IMR-90 (cell line): ENCODE measurements at regions not wholly inside any gene's neighbourhood (a gene's known extent, or its start where the extent isn't known, plus 50 kb on each side); places are given as distances from the start of the nearest gene placed in this dataset.

Experiments
- ATAC-seq: fragments of 200-7000 bp; cut with Tn5 transposase; 2 replicates; pipeline ENCODE4 v1.9.1; 2020; ENCODE audit warnings: low read depth, mild to moderate bottlenecking, moderate library complexity
- BruUV-seq: library from RNA; stranded (reverse); fragments of 400-500 nt; replicated peaks from 2 replicates; lab custom pipeline; 2021; lab: Mats Ljungman, UMichigan
- CTCF ChIA-PET: fragments of 300-600 bp; formaldehyde crosslinking; extraction: SDS; loops from one replicate; lab custom pipeline; 2021; ENCODE audit warnings: antibody characterized with exemption; lab: Yijun Ruan, JAX
- POLR2A ChIA-PET: fragments of 300-600 bp; sonication (Branson Sonifier 250); formaldehyde crosslinking; loops from one replicate; lab custom pipeline; 2022; ENCODE audit warnings: antibody characterized with exemption; ENCODE audit not compliant: unreplicated experiment; lab: Charles Lee
- DNase-seq: peaks from one replicate; pipeline ENCODE4 v3.0.0; 2013
- H2AFZ ChIP-seq: replicated peaks from 2 replicates; pipeline ENCODE3; 2013; ENCODE audit warnings: low read length, mild to moderate bottlenecking; ENCODE audit not compliant: poor library complexity
- H2AK5ac ChIP-seq: 2 replicates; pipeline ENCODE4 v1.6.1; 2013; ENCODE audit warnings: low read depth, low read length, inconsistent platforms
- H2AK9ac ChIP-seq: replicated peaks from 2 replicates; pipeline ENCODE3; 2013; ENCODE audit warnings: mild to moderate bottlenecking, low read depth, low read length, moderate library complexity; ENCODE audit not compliant: poor library complexity
- H2BK120ac ChIP-seq: 2 replicates; pipeline ENCODE4 v1.6.1; 2013; ENCODE audit warnings: low read depth, low read length, inconsistent platforms
- H2BK15ac ChIP-seq: 3 replicates; pipeline ENCODE4 v1.6.1; 2013; ENCODE audit warnings: low read depth, low read length, inconsistent platforms
- H2BK20ac ChIP-seq: 2 replicates; pipeline ENCODE4 v1.6.1; 2013; ENCODE audit warnings: low read depth, mild to moderate bottlenecking, inconsistent platforms, low read length, moderate library complexity
- H2BK5ac ChIP-seq: 2 replicates; pipeline ENCODE4 v1.6.1; 2013; ENCODE audit warnings: mild to moderate bottlenecking, low read depth, low read length, inconsistent platforms; ENCODE audit not compliant: poor library complexity, severe bottlenecking
- H3K14ac ChIP-seq: replicated peaks from 2 replicates; pipeline ENCODE4 v1.6.1; 2013; ENCODE audit warnings: low read depth, low read length, inconsistent platforms
- H3K18ac ChIP-seq: 2 replicates; pipeline ENCODE4 v1.6.1; 2013; ENCODE audit warnings: low read depth, low read length, control low read depth
- H3K23ac ChIP-seq: 2 replicates; pipeline ENCODE4 v1.6.1; 2013; ENCODE audit warnings: low read depth, low read length, inconsistent platforms
- H3K27ac ChIP-seq: 2 replicates; pipeline ENCODE4 v1.5.1; 2013; ENCODE audit warnings: mild to moderate bottlenecking, control low read depth, low read length; ENCODE audit not compliant: insufficient read depth
- H3K27me3 ChIP-seq: 2 replicates; pipeline ENCODE4 v1.6.1; 2013; ENCODE audit warnings: low read length; ENCODE audit not compliant: control insufficient read depth, insufficient read depth
- H3K36me3 ChIP-seq: 2 replicates; pipeline ENCODE4 v1.6.1; 2013; ENCODE audit warnings: low read length, mixed read lengths; ENCODE audit not compliant: control insufficient read depth, insufficient read depth
- H3K4ac ChIP-seq: 2 replicates; pipeline ENCODE4 v1.6.1; 2013; ENCODE audit warnings: low read depth, low read length, inconsistent platforms
- H3K4me1 ChIP-seq: 2 replicates; pipeline ENCODE4 v1.6.1; 2013; ENCODE audit warnings: low read length, mixed read lengths; ENCODE audit not compliant: control insufficient read depth, insufficient read depth
- H3K4me2 ChIP-seq: 2 replicates; pipeline ENCODE4 v1.6.1; 2013; ENCODE audit warnings: low read depth, mild to moderate bottlenecking, control low read depth, low read length, moderate library complexity
- H3K4me3 ChIP-seq: 2 replicates; pipeline ENCODE4 v1.5.1; 2013; ENCODE audit warnings: low read depth, mild to moderate bottlenecking, control low read depth, low read length, moderate library complexity; ENCODE audit not compliant: insufficient read depth
- H3K56ac ChIP-seq: 2 replicates; pipeline ENCODE4 v1.6.1; 2013; ENCODE audit warnings: low read length, inconsistent platforms; ENCODE audit not compliant: insufficient read depth; ENCODE audit errors: extremely low read depth
- H3K79me1 ChIP-seq, 2 experiments: 2 replicates each; pipeline ENCODE4 v1.6.1; 2013; ENCODE audit warnings: low read length in 2 of 2, inconsistent platforms in 1 of 2, low read depth in 1 of 2
- H3K9ac ChIP-seq: 2 replicates; pipeline ENCODE4 v1.6.1; 2013; ENCODE audit warnings: low read depth, low read length, control low read depth
- H3K9me1 ChIP-seq: 2 replicates; pipeline ENCODE4 v1.6.1; 2013; ENCODE audit warnings: low read length, inconsistent platforms; ENCODE audit not compliant: insufficient read depth
- H3K9me3 ChIP-seq: 2 replicates; pipeline ENCODE4 v1.6.1; 2013; ENCODE audit warnings: low read length; ENCODE audit not compliant: control insufficient read depth, insufficient read depth
- H4K20me1 ChIP-seq: 2 replicates; pipeline ENCODE4 v1.6.1; 2013; ENCODE audit warnings: low read length, inconsistent platforms; ENCODE audit not compliant: insufficient read depth
- H4K5ac ChIP-seq: 2 replicates; pipeline ENCODE4 v1.6.1; 2013; ENCODE audit warnings: mild to moderate bottlenecking, low read depth, low read length, control low read depth
- H4K8ac ChIP-seq, 2 experiments: 2 replicates each; pipeline ENCODE4 v1.6.1; 2013; ENCODE audit warnings: low read depth in 2 of 2, low read length in 2 of 2, control low read depth in 1 of 2, inconsistent platforms in 1 of 2
- H4K91ac ChIP-seq: 2 replicates; pipeline ENCODE4 v1.6.1; 2013; ENCODE audit warnings: low read depth, low read length, inconsistent platforms; ENCODE audit not compliant: insufficient read depth
- CHD1 ChIP-seq: IDR thresholded peaks from 2 replicates; pipeline ENCODE4 v1.6.1; 2012; ENCODE audit warnings: low read depth, low read length, improper control_type of control experiment
- MAFK ChIP-seq: IDR thresholded peaks from 2 replicates; pipeline ENCODE4 v1.6.1; 2012; ENCODE audit warnings: low read depth, low read length, improper control_type of control experiment
- MAZ ChIP-seq: IDR thresholded peaks from 2 replicates; pipeline ENCODE4 v1.6.1; 2012; ENCODE audit warnings: low read depth, mild to moderate bottlenecking, low read length, improper control_type of control experiment, moderate library complexity, borderline replicate concordance
- MXI1 ChIP-seq: IDR thresholded peaks from 2 replicates; pipeline ENCODE4 v1.6.1; 2012; ENCODE audit warnings: low read depth, mild to moderate bottlenecking, low read length, moderate library complexity, borderline replicate concordance
- POLR2A ChIP-seq: IDR thresholded peaks from 2 replicates; pipeline ENCODE4 v1.6.1; 2012; ENCODE audit warnings: mild to moderate bottlenecking, low read depth, low read length
- RCOR1 ChIP-seq: IDR thresholded peaks from 2 replicates; pipeline ENCODE4 v1.6.1; 2012; ENCODE audit warnings: mild to moderate bottlenecking, low read length, improper control_type of control experiment; ENCODE audit not compliant: insufficient replicate concordance
- WGBS, 2 experiments: methylation state at CpG; one replicate each; pipeline versions ENCODE4 v1.1.5 to v1.1.7; 2013; ENCODE audit warnings: missing lambda C conversion rate in 2 of 2; ENCODE audit not compliant: insufficient read length in 1 of 2; ENCODE audit errors: extremely low coverage in 2 of 2; 5-methylcytosine and 5-hydroxymethylcytosine counted together
- dilution Hi-C: fragments of 300-500 bp; cut with HindIII; formaldehyde crosslinking; loops from one replicate; pipeline ENCODE4 v1.14.3; 2018; ENCODE audit warnings: low sequenced_read_pairs; ENCODE audit not compliant: unreplicated experiment
- in situ Hi-C: fragments of 300-500 bp; cut with MboI; formaldehyde crosslinking; loops from 3 replicates; pipeline ENCODE4 v1.14.3; 2019; ENCODE audit warnings: low sequenced_read_pairs, inconsistent platforms, mixed read lengths
- intact Hi-C: fragments of 100-400 bp; cut with micrococcal nuclease; formaldehyde crosslinking; loops from 2 replicates; pipeline ENCODE4 v1.10.0; 2022
- TF ChIP-seq, protein P1 (sequence below): fragments of 150-350 bp; IDR thresholded peaks from 2 replicates; pipeline ENCODE4 v1.6.1; 2017; ENCODE audit warnings: mild to moderate bottlenecking, antibody characterized with exemption, low read length, low read depth

DNA sequence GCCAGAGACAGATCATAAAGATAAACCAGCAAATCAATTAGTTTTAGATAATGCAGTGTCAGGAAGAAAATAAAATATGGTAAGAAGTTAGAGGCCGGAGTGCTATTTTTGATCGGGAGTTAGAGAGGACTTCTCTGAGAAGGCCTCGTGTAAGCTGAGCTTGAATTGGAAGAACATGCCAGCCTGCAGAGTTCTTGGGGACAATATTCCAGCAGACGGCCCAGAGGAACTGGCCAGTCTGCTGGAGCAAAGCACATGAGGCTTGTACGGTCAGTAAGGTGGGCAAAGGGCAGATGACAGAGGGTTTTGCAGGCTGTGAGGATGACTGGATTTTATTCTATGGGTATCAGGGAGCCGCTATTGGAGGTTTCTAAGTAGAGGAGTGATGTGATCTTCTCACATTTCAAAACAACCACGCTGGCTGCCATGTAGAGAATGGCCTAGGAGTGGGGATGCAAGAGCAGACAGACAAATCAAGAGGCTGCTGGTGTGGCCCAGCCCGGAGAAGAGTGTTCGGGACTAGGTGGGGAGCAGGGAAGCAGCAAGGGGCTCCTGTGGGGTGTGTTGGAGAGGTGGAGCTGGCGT is 84.0 kb downstream of the HES1 start:
- H3K27ac ChIP-seq: no peak overlapping the region
- no peak for TF ChIP-seq CHD1
- TF ChIP-seq MXI1: no peak
- TF ChIP-seq, protein P1, sequence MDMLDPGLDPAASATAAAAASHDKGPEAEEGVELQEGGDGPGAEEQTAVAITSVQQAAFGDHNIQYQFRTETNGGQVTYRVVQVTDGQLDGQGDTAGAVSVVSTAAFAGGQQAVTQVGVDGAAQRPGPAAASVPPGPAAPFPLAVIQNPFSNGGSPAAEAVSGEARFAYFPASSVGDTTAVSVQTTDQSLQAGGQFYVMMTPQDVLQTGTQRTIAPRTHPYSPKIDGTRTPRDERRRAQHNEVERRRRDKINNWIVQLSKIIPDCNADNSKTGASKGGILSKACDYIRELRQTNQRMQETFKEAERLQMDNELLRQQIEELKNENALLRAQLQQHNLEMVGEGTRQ: no peak
- TF ChIP-seq MAFK: no peak
- TF ChIP-seq POLR2A: no peak
- TF ChIP-seq MAZ: no peak
- TF ChIP-seq RCOR1: no peak
- dilution Hi-C loops (no loop called here), intact Hi-C loops (no loop called here), in situ Hi-C loops (no loop called here)
- no peak overlapping the region for H3K23ac ChIP-seq
- H4K5ac ChIP-seq: no peak overlapping the region
- H3K4me3 ChIP-seq: no peak overlapping the region
- no peak overlapping the region for H4K8ac ChIP-seq
- H3K56ac ChIP-seq: no peak overlapping the region
- no peak overlapping the region for H2AK5ac ChIP-seq
- no peaks in the 10 kb centered on the region for H4K20me1 ChIP-seq
- H2BK15ac ChIP-seq: no peak overlapping the region
- peaks cover 31% of the 10 kb centered on the region for H3K27me3 ChIP-seq
- BruUV-seq: no TSS peak
- ATAC-seq: no peak
- H3K4ac ChIP-seq: no peak overlapping the region
- no peaks in the 10 kb centered on the region for H3K79me1 ChIP-seq
- ChIA-PET CTCF (no interaction called here), POLR2A (no interaction called here)
- no peaks in the 10 kb centered on the region for H3K36me3 ChIP-seq
- no peak overlapping the region for H2BK120ac ChIP-seq
- H3K9ac ChIP-seq: no peak overlapping the region
- H3K14ac ChIP-seq: no peak overlapping the region
- no peak overlapping the region for H3K18ac ChIP-seq
- H2AFZ ChIP-seq: no peak overlapping the region
- no peaks in the 10 kb centered on the region for H3K9me1 ChIP-seq
- no peak overlapping the region for H2AK9ac ChIP-seq
- H2BK20ac ChIP-seq: no peak overlapping the region
- H2BK5ac ChIP-seq: no peak overlapping the region
- no peaks in the 10 kb centered on the region for H3K9me3 ChIP-seq
- H3K4me1 ChIP-seq: no peaks in the 10 kb centered on the region
- H4K91ac ChIP-seq: no peak overlapping the region
- DNase-seq: no peak
- 48% methylated on average over 4 of the region's 10 CpGs; no CpG with 5 or more reads in 1 of the 2 experiments for WGBS, 2 experiments
- H3K4me2 ChIP-seq: no peak overlapping the region
